ENCODE measurements at regions not wholly inside any gene's neighbourhood (a gene's known extent, or its start where the extent isn't known, plus 50 kb on each side); places are given as distances from the start of the nearest gene placed in this dataset.

DNA sequence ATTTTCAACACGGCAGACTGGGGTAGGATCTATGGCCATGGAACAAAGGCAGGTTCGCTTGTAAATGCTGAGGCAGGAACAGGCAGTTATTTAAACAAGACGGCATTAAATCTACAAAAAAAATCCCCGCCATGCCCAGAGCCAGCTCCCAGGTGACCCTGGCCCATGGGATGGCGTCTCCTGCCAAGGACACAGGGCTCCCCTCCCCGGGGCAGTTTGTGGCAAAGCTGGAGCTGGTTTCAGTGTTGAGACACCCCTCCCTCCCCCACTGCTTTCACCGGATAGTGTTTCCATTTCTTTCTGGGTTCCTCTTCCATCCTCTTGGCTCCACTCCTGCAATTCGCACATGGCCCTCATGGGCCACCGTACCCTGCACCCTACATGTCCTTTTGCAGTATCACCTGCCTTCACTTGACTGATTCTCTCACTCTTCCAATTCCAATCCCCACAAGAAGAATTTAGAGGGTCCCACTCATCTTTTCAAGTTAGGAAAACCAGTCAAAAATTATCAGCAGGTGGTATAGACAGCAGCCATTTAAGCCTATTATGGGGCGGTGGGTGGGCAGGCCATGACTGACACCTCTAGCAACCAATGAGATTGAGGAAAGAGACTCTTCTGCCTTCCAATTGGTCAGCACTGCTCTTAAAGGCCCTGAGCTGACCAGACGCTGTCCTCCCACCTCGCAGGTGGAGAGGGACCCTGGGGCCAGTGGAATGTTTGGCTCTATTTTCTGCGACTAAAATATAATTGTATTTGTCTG, 52.0 kb downstream of the OLIG1 start:
- no peak for DNase-seq (ENCODE audit: extremely low read depth, low read depth)
- TF ChIP-seq CTCF (IDR thresholded peaks at IDR 0.05; ENCODE audit: low read depth, low read length): no peak

DNA sequence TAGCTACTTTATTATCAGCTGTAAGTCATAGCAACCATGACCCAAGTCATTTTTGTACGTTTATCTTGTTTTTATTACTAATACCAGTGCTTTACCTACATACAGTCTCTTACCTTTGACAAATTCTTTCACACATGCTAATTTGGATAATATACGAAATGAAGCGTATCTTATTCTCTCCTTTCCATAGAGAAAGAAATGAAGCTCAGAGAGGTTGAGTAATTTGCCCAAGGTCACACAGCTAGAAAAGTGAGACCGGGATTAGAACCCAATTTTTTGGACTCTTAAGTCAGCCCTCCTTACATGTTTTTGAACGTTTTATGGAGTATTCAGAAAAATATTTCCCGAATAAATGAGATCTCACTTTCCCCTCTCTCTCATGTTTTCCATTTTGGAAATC, 52.6 kb downstream of the OLIG1 start:
- TF ChIP-seq CTCF (IDR thresholded peaks at IDR 0.05; ENCODE audit: low read depth, low read length): no peak
- DNase-seq (ENCODE audit: extremely low read depth, low read depth): no peak

GRCh38 chr21:33123374-33124123, 53.6 kb downstream of the OLIG1 start:
- no peak for TF ChIP-seq CTCF (IDR thresholded peaks at IDR 0.05; ENCODE audit: low read depth, low read length)
- no peak for DNase-seq (ENCODE audit: extremely low read depth, low read depth)

DNA sequence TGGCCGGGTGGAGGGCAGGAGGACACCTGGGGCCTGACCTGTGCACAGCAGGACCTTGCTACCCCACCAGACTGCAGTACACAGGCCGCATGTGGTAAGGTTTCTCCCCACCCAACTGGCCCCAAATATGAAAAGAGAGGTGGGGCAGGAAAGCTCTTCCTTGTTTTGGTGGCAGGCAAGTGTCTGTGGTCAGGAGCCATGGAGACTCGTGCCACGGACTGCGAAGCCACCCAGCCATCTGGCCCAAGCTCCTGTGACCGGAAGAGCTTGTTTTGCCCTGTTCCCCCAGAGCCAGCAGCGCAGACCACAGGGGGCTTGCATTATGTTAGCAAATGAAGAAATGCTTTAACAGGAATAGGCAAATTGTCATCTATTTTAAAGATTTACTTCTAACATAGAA, 54.9 kb downstream of the OLIG1 start:
- TF ChIP-seq CTCF (IDR thresholded peaks at IDR 0.05; ENCODE audit: low read depth, low read length): no peak
- no peak for DNase-seq (ENCODE audit: extremely low read depth, low read depth)

- TF ChIP-seq CTCF (IDR thresholded peaks at IDR 0.05; ENCODE audit: low read depth, low read length): no peak
- DNase-seq (ENCODE audit: extremely low read depth, low read depth): no peak
Measured at GRCh38 chr21:33125680-33126375, 55.9 kb downstream of the OLIG1 start.

DNA sequence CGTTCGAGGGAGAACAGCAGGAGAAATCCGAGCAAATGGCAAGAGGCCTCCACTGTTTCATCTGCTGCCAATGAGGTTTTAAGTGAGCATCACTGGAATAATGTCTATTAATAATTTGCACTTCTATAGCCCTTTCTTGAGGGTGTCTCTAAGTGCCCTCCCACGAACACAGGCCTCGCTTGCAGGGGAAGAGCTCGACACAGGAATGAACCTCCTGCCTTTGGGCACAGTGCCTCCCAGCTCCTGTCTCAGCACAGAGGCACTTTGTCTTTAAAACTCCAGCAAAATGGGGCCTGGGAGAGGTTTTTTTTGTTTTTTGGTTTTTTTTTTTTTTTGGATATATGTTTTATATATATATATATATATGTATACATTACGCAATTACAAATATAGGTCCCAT, 56.6 kb downstream of the OLIG1 start:
- no peak for TF ChIP-seq CTCF (IDR thresholded peaks at IDR 0.05; ENCODE audit: low read depth, low read length)
- no peak for DNase-seq (ENCODE audit: extremely low read depth, low read depth)
